K562 (cell line): ENCODE measurements at regions not wholly inside any gene's neighbourhood (a gene's known extent, or its start where the extent isn't known, plus 50 kb on each side); places are given as distances from the start of the nearest gene placed in this dataset.
A peak's percentile ranks its signal among the peaks of the same experiment; 100 is the strongest.

ENCODE experiments used
- ATF4 ChIP-seq: fragments of 450-650 bp; formaldehyde crosslinking; IDR thresholded peaks from 2 replicates; pipeline ENCODE4 v1.4.0; 2022; ENCODE audit warnings: mild to moderate bottlenecking, moderate library complexity
- BCL6 ChIP-seq: fragments of 250-450 bp; sonication (Bioruptor Pico); IDR thresholded peaks from 2 replicates; pipeline ENCODE4 v1.4.0; 2020
- CHD7 ChIP-seq: fragments of 200-600 bp; sonication (generic); IDR thresholded peaks from one replicate; pipeline ENCODE4 v1.6.1; 2012; ENCODE audit warnings: mild to moderate bottlenecking, low read depth, low read length, inconsistent platforms
- FOXM1 ChIP-seq, 2 experiments: fragments of 450-650 bp in 1 of 2; sonication (generic) in 1 of 2; formaldehyde crosslinking in 1 of 2; IDR thresholded peaks; 2 replicates each; pipeline versions ENCODE4 v1.6.1 to v1.9.0; 2017 to 2022; ENCODE audit warnings: low read depth in 2 of 2, mild to moderate bottlenecking in 2 of 2, missing genetic modification reagents in 1 of 2, moderate library complexity in 1 of 2
- GTF2B ChIP-seq: IDR thresholded peaks from 2 replicates; pipeline ENCODE4 v1.6.1; 2011; ENCODE audit not compliant: insufficient read length; ENCODE audit errors: extremely low read depth
- HNRNPUL1 ChIP-seq: fragments of 200-400 bp; formaldehyde crosslinking; IDR thresholded peaks from 2 replicates; pipeline ENCODE4 v1.6.1; 2017; ENCODE audit warnings: low read length
- KLF16 ChIP-seq: IDR thresholded peaks from 2 replicates; pipeline ENCODE4 v1.6.1; 2016; ENCODE audit warnings: antibody characterized with exemption
- NBN ChIP-seq: fragments of 450-650 bp; IDR thresholded peaks from 2 replicates; pipeline ENCODE4 v1.6.1; 2016; ENCODE audit warnings: low read depth, mild to moderate bottlenecking
- NFRKB ChIP-seq: fragments of 450-650 bp; IDR thresholded peaks from 2 replicates; pipeline ENCODE4 v1.6.1; 2016; ENCODE audit warnings: low read depth
- SAP30 ChIP-seq: fragments of 200-600 bp; sonication (generic); IDR thresholded peaks from 2 replicates; pipeline ENCODE4 v1.6.1; 2012; ENCODE audit warnings: borderline replicate concordance, low read depth, mild to moderate bottlenecking, moderate library complexity, low read length, control low read depth, inconsistent platforms; ENCODE audit not compliant: insufficient read depth, poor library complexity, severe bottlenecking
- ZKSCAN3 ChIP-seq: fragments of 250-450 bp; sonication (Bioruptor Pico); IDR thresholded peaks from 2 replicates; pipeline ENCODE4 v1.4.0; 2020
- ZNF134 ChIP-seq: fragments of 250-450 bp; sonication (Bioruptor Pico); conservative IDR thresholded peaks from 2 replicates; pipeline ENCODE4 v1.4.0; 2020
- ZNF785 ChIP-seq: fragments of 250-450 bp; sonication (Bioruptor Pico); IDR thresholded peaks from 2 replicates; pipeline ENCODE4 v1.4.0; 2020; ENCODE audit warnings: mild to moderate bottlenecking
- TF ChIP-seq, protein P1 (sequence below): fragments of 450-650 bp; formaldehyde crosslinking; conservative IDR thresholded peaks from 2 replicates; pipeline ENCODE4 v1.4.0; 2022; ENCODE audit warnings: mild to moderate bottlenecking, missing genetic modification characterization

GRCh38 chr1:109823543-109824348 is 60.0 kb upstream of the EPS8L3 start (continued):
- TF ChIP-seq ATF4 (CRISPR knock-in tag): peak; percentile 75
- TF ChIP-seq KLF16: no peak
- TF ChIP-seq ZKSCAN3 (CRISPR knock-in tag): no peak
- TF ChIP-seq BCL6 (CRISPR knock-in tag): no peak
- no peak for TF ChIP-seq SAP30
- TF ChIP-seq HNRNPUL1: no peak
- no peak; the same call in none of the 2 replicates for TF ChIP-seq NFRKB
- TF ChIP-seq FOXM1 (IDR thresholded peaks at IDR 0.05; ENCODE audit: low read depth): no peak
- no peak for TF ChIP-seq FOXM1 (CRISPR knock-in tag; IDR thresholded peaks at IDR 0.05; ENCODE audit: low read depth)
- no peak for TF ChIP-seq CHD7
- TF ChIP-seq, protein P1, sequence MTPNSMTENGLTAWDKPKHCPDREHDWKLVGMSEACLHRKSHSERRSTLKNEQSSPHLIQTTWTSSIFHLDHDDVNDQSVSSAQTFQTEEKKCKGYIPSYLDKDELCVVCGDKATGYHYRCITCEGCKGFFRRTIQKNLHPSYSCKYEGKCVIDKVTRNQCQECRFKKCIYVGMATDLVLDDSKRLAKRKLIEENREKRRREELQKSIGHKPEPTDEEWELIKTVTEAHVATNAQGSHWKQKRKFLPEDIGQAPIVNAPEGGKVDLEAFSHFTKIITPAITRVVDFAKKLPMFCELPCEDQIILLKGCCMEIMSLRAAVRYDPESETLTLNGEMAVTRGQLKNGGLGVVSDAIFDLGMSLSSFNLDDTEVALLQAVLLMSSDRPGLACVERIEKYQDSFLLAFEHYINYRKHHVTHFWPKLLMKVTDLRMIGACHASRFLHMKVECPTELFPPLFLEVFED: no peak
- no peak for TF ChIP-seq ZNF785 (CRISPR knock-in tag)
- no peak for TF ChIP-seq NBN
- peak; percentile 45; the same call in 1 of the 2 replicates for TF ChIP-seq ZNF134 (CRISPR knock-in tag)
- TF ChIP-seq GTF2B: no peak
